OCI-LY1 (cell line): ENCODE measurements at regions not wholly inside any gene's neighbourhood (a gene's known extent, or its start where the extent isn't known, plus 50 kb on each side); places are given as distances from the start of the nearest gene placed in this dataset.

ENCODE experiments used
- H2AFZ ChIP-seq: fragments of 200-600 bp; sonication (generic), shearing (Covaris generic); 2 replicates; pipeline ENCODE4 v1.6.0; 2014; ENCODE audit warnings: antibody characterized with exemption, mild to moderate bottlenecking, low read length
- H3F3A ChIP-seq: fragments of 200-600 bp; sonication (generic), shearing (Covaris generic); 2 replicates; pipeline ENCODE4 v1.6.0; 2014; ENCODE audit warnings: mild to moderate bottlenecking, antibody characterized with exemption, low read length, moderate library complexity; ENCODE audit not compliant: insufficient read depth
- H3K27ac ChIP-seq: fragments of 200-600 bp; sonication (generic); 2 replicates; pipeline ENCODE4 v1.5.1; 2014; ENCODE audit warnings: low read length, mixed run types, mild to moderate bottlenecking, low read depth; ENCODE audit not compliant: poor library complexity, severe bottlenecking
- H3K27me3 ChIP-seq: fragments of 200-600 bp; sonication (generic); 2 replicates; pipeline ENCODE4 v1.6.0; 2014; ENCODE audit warnings: antibody characterized with exemption, mild to moderate bottlenecking, low read length, moderate library complexity; ENCODE audit not compliant: insufficient read depth
- H3K36me3 ChIP-seq: fragments of 200-600 bp; sonication (generic); 2 replicates; pipeline ENCODE4 v1.6.1; 2014; ENCODE audit warnings: mild to moderate bottlenecking, antibody characterized with exemption, low read length, moderate library complexity, mixed read lengths; ENCODE audit not compliant: insufficient read depth
- H3K4me1 ChIP-seq: fragments of 200-600 bp; sonication (generic); 2 replicates; pipeline ENCODE4 v1.5.1; 2014; ENCODE audit warnings: mild to moderate bottlenecking, low read length, moderate library complexity; ENCODE audit not compliant: insufficient read depth, severe bottlenecking
- H3K4me2 ChIP-seq: fragments of 200-600 bp; sonication (generic), shearing (Covaris generic); 2 replicates; pipeline ENCODE4 v1.6.1; 2014; ENCODE audit warnings: low read length
- H3K4me3 ChIP-seq: fragments of 200-600 bp; sonication (generic); 2 replicates; pipeline ENCODE4 v1.5.1; 2014; ENCODE audit warnings: low read length, low read depth, mild to moderate bottlenecking, mixed read lengths; ENCODE audit not compliant: poor library complexity, severe bottlenecking
- H3K79me2 ChIP-seq: fragments of 200-600 bp; shearing (Covaris generic); 2 replicates; pipeline ENCODE4 v1.6.1; 2016; ENCODE audit warnings: mixed run types, low read length, mixed read lengths; ENCODE audit not compliant: insufficient read depth
- H3K9ac ChIP-seq: fragments of 200-600 bp; sonication (generic), shearing (Covaris generic); 2 replicates; pipeline ENCODE4 v1.6.1; 2014; ENCODE audit warnings: mild to moderate bottlenecking, low read length, mixed read lengths
- H3K9me2 ChIP-seq: fragments of 200-600 bp; sonication (generic), shearing (Covaris generic); 2 replicates; pipeline ENCODE4 v1.6.1; 2014; ENCODE audit warnings: low read depth, mild to moderate bottlenecking, low read length, mixed read lengths
- H3K9me3 ChIP-seq: fragments of 200-600 bp; shearing (Covaris generic); 2 replicates; pipeline ENCODE4 v1.6.1; 2014; ENCODE audit warnings: low read length, mixed read lengths
- H4K20me1 ChIP-seq: fragments of 200-600 bp; sonication (generic), shearing (Covaris generic); 2 replicates; pipeline ENCODE4 v1.6.0; 2016; ENCODE audit warnings: mild to moderate bottlenecking, low read length; ENCODE audit not compliant: insufficient read depth
- CTCF ChIP-seq: fragments of 200-600 bp; sonication (generic), shearing (Covaris generic); IDR thresholded peaks from 2 replicates; pipeline ENCODE4 v1.5.1; 2017; ENCODE audit warnings: mild to moderate bottlenecking, antibody characterized with exemption, low read length, moderate library complexity, mixed read lengths
- EZH2 ChIP-seq: fragments of 200-600 bp; sonication (generic), shearing (Covaris generic); IDR thresholded peaks from 2 replicates; pipeline ENCODE4 v1.8.0; 2017; ENCODE audit warnings: borderline replicate concordance, mixed run types, mild to moderate bottlenecking, antibody characterized with exemption, low read length, moderate library complexity, mixed read lengths

GRCh38 chr17:68792873-68793272, 162.3 kb downstream of the ABCA8 start:
- TF ChIP-seq EZH2 (no peak), CTCF (no peak)
- no peak overlapping the region for H3K27ac ChIP-seq
- no peaks in the 10 kb centered on the region for H3K9me3 ChIP-seq
- no peak overlapping the region for H3K4me2 ChIP-seq
- H3K79me2 ChIP-seq: no peaks in the 10 kb centered on the region
- H3K9ac ChIP-seq: no peak overlapping the region
- no peaks in the 10 kb centered on the region for H3K9me2 ChIP-seq
- H3K4me1 ChIP-seq: peaks cover 7% of the 10 kb centered on the region
- H3K36me3 ChIP-seq: no peaks in the 10 kb centered on the region; the same call in 1 of the 2 replicates
- no peaks in the 10 kb centered on the region for H3K27me3 ChIP-seq
- H4K20me1 ChIP-seq: no peaks in the 10 kb centered on the region
- no peaks in the 10 kb centered on the region for H3F3A ChIP-seq
- H3K4me3 ChIP-seq: no peak overlapping the region
- no peak overlapping the region for H2AFZ ChIP-seq

GRCh38 chr17:68792042-68792685, 163.0 kb downstream of the ABCA8 start:
- no peak overlapping the region for H3K4me3 ChIP-seq
- H2AFZ ChIP-seq: no peak overlapping the region
- no peaks in the 10 kb centered on the region for H4K20me1 ChIP-seq
- H3K9me3 ChIP-seq: no peaks in the 10 kb centered on the region
- H3K9me2 ChIP-seq: no peaks in the 10 kb centered on the region
- peaks cover 7% of the 10 kb centered on the region for H3K4me1 ChIP-seq
- no peak for TF ChIP-seq CTCF
- TF ChIP-seq EZH2: no peak
- no peaks in the 10 kb centered on the region for H3F3A ChIP-seq
- H3K79me2 ChIP-seq: no peaks in the 10 kb centered on the region
- H3K36me3 ChIP-seq: no peaks in the 10 kb centered on the region; the same call in 1 of the 2 replicates
- H3K27ac ChIP-seq: no peak overlapping the region
- no peak overlapping the region for H3K9ac ChIP-seq
- H3K4me2 ChIP-seq: no peak overlapping the region
- no peaks in the 10 kb centered on the region for H3K27me3 ChIP-seq

GRCh38 chr17:68790931-68791330, 164.3 kb downstream of the ABCA8 start:
- H3K27ac ChIP-seq: no peak overlapping the region
- H3K4me2 ChIP-seq: no peak overlapping the region
- no peaks in the 10 kb centered on the region for H3K9me3 ChIP-seq
- no peak overlapping the region for H2AFZ ChIP-seq
- no peaks in the 10 kb centered on the region; the same call in 1 of the 2 replicates for H3K36me3 ChIP-seq
- no peaks in the 10 kb centered on the region for H3K9me2 ChIP-seq
- no peaks in the 10 kb centered on the region for H4K20me1 ChIP-seq
- H3F3A ChIP-seq: no peaks in the 10 kb centered on the region
- no peak overlapping the region for H3K4me3 ChIP-seq
- H3K27me3 ChIP-seq: no peaks in the 10 kb centered on the region
- H3K4me1 ChIP-seq: peaks cover 7% of the 10 kb centered on the region
- H3K79me2 ChIP-seq: no peaks in the 10 kb centered on the region
- H3K9ac ChIP-seq: no peak overlapping the region
- TF ChIP-seq EZH2 (no peak), CTCF (no peak)
